ENCODE measurements at regions not wholly inside any gene's neighbourhood (a gene's known extent, or its start where the extent isn't known, plus 50 kb on each side); places are given as distances from the start of the nearest gene placed in this dataset.

DNA sequence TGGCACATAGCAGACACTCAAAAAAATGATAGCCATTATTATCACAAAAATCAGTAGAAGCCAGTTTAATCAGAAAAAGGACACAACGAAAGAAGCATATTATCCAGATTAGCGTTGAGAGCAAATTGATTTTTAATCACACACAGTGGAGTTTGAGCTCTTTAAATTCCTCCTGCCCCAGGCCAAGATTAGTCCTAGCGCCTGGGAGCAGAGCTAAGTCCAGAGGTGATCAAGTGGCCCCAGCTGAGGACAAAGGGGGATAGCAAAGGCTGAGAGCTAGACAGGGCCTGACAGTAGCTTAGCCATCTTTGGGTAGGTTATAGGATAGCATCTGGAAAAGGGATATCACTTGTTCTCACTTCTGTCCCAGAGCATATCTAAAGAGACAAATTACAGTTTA is 133.6 kb downstream of the NXPE2 start:
- no peak for DNase-seq

DNA sequence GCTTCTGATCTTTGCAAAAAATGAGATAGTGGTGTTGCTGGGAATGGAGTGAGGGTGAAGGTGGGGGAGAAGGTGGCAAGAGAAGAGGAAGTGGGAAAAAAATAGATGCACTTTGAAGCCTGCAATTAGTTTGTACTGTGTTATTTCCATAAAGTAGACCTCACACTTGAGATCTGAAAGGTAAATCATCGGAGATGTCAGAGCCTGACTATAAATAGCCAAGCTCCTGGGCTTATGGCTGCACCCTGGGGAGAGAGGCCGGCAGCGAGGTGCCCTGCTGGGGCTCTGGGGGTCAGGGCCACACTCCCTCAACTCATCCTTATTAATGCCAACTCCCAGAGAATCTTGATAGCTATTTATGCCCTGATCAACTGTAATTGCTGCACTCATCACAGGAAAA is 134.4 kb downstream of the NXPE2 start:
- no peak for DNase-seq

- DNase-seq, result no peak
Observed at GRCh38 chr11:114813189-114813718, 134.9 kb downstream of the NXPE2 start.

GRCh38 chr11:114815176-114815575 is 136.8 kb downstream of the NXPE2 start:
- DNase-seq, result no peak

GRCh38 chr11:114815761-114816160 is 137.4 kb downstream of the NXPE2 start:
- DNase-seq, result no peak

- no peak for DNase-seq
Observed at GRCh38 chr11:114816791-114817190, 138.5 kb downstream of the NXPE2 start.

- no peak for DNase-seq
Observed at GRCh38 chr11:114818382-114818781, 140.1 kb downstream of the NXPE2 start.

DNA sequence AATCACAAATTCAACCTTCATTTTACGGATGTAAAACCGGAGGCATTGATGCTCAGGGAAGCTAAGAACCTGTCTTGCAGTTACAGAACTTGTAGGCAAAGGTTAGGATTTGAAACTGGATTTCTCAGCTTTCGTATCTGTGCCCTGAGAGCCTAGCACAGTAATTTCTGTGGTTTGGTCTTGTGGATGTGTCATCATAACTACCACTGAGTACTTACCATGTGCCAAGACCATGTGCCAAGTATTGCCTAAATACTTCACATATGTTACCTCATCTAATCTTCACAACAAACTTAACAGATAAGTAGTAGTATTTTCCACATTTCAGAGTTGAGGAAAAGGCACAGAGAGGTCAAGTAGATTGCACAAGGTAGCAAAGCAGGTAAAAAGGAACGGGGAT is 140.7 kb downstream of the NXPE2 start:
- DNase-seq, result no peak

- no peak for DNase-seq
Observed at GRCh38 chr11:114820621-114821020, 142.3 kb downstream of the NXPE2 start.

DNA sequence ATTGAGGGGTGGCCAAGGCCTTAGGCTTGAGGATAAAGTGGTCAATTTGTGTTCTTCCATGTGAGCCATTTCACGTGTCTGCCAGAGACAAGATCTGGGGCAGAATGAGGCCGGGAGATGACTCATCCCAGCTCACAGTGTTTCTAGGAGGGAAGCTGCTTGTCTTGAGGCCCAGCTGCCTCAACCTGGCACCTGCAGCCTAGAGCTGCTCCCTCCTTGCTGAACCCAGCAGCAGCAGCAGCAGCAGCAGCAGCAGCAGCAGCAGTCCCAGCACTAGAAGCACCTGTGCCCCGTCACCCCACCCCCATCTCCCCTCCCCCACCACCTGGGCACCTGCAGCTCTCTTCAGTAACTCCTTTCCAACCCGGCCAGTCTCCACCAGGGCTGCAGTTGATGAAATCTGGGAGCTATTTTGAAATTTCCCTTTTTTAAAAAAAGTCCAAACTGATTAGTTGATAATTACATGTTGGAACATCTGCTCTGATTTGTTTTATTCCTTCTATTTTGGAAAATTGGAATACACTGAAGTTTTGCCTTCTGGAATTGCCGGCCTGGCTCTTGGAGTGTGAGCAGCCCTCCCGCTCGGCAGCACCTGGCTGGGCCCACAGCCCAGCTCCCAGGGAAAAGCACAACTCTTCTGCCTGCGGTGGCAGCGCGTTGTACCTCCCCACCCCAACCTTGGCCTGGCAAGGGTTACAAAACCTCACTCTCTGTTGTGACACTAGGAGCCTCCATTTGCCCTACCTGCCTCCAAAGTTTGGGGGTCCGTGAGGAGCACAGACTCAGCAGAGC is 143.5 kb downstream of the NXPE2 start:
- no peak for DNase-seq

DNA sequence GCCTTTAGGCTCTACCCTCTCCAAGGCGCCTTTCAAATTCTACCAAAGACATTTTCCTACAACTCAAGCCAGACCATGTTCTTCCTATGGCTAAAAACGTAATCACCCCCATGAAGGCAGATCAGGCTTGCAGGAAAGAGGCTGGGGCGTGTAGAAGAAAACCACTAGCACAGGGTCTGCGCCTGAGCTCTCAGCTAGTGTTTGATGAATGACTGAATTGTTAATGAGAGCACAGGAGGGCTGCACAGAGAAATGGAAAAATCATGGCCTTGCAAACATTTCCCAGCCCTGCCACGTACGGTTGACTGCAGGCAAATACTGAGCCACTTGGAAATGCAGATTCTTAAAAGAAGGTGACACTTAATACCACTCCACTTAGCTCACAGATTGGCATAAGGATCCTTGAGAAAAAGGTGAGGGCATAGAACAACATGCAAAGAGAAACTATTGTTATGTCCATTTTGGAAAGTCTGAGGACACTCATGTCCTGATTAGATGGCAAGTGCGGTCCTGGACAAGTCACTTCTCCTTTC is 148.6 kb downstream of the NXPE2 start:
- no peak for DNase-seq

GRCh38 chr11:114827736-114828135 is 149.4 kb downstream of the NXPE2 start:
- no peak for DNase-seq

DNA sequence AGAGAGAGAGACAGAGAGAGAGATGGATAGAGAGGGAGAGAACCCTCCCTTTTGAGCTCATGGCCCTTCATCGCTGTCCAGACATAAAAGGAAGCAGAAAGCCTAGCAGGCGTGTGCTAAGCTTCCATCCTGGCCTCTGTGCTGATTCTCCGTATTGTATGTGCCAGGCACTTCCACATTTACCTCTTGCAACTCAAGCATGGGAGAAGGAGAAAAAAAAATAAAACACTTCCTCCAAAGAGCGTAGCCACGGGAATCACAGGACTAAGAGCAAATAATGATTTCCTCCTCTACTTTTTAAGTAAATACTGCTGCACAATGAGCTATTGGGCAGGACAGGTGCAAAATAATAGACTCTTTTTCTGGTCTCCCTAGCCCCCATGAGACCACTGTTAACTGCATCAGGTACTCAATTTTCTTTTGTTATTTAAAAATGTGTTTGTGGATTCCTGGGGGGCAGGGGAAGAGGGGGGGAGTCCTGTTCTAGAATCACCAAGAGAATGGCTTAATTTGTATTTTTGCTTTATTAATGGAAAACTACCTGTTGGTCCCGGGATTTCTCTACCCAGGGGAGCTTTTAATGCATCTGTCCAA is 154.3 kb downstream of the NXPE2 start:
- DNase-seq, result no peak

- no peak for DNase-seq
Observed at GRCh38 chr11:114836161-114836560, 157.8 kb downstream of the NXPE2 start.

DNA sequence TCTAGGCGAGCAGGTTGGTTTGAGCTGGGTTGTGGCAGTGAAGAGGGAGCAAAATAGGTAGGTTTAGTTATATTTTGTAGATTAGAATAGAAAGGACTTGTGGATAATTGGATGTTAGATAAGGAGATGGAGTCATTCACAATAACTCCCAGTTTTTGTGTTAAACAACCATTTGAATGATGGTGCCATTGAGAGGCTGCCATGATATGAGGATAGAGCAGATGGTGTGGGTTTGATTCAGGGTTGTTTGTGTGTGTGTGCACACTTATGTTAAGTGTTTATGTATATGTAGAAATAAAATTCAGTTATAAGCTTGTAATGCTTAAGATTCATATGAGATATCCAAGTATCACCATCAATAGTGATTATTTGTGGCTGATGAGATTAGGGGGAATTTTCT is 166.6 kb downstream of the NXPE2 start:
- DNase-seq, result no peak

GRCh38 chr11:114845766-114846415 is 167.6 kb downstream of the NXPE2 start:
- no peak for DNase-seq

DNA sequence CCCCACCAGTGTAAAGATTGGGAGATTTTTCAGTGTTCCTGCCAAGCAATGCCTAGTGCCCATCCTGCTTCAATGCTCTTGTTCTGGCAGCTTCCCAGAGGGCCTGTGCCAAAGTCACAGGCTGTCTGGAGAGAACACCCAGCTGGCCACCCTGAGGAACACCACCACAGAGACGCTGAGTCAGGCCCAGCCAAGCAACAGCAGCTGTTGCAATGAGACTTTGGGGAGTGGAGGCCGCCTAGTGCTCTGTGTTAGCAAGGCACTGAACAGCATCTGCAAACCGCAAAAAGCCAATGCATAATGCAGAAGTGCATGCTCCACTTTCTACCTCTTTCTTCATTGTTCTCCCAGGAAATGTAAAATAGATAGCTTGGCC is 168.1 kb downstream of the NXPE2 start:
- DNase-seq, result no peak

DNA sequence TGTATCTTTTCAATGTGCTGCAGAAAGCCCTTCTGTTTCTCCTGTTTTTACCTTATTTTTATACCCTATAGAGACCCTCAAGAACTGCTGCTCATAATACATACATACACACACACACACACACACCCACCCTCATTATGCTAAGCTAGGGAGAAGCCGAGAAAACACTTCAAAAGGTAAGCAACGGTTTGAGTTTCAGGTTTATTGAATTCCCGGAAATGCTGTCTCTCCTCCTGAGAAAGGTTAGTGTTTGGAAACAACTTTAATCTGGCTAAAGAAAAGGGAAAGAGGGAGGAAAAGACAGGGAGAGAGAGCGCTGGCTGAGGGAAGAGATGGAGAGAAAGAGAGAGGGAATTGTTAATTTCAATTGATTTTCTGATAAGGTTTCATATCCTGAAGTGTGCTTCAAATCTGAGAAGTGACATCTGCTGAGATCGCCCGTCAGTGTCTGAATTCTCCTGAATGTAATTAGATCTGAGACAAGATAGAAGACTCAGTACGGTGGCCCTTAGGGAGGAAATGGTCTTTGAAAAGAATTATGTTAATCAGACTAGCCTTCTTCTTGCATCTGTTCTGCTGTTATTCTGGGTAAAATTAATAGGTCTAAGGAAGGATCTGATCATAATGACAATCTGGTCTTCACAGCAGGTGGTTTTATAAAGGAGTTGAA is 169.1 kb downstream of the NXPE2 start:
- no peak for DNase-seq

GRCh38 chr11:114848027-114848426 is 169.7 kb downstream of the NXPE2 start:
- no peak for DNase-seq

GRCh38 chr11:114857281-114857680 is 179.0 kb downstream of the NXPE2 start:
- DNase-seq, result no peak

- no peak for DNase-seq
Observed at GRCh38 chr11:114864896-114865295, 186.6 kb downstream of the NXPE2 start.

- DNase-seq, result no peak
Observed at GRCh38 chr11:114876234-114876633, 197.9 kb downstream of the NXPE2 start.

- DNase-seq, result no peak
Observed at GRCh38 chr11:114877976-114878375, 199.6 kb downstream of the NXPE2 start.

Measured in CD4-positive, alpha-beta T cell treated with Interleukin-17A for 1 hour (primary cell).